C4-2B (cell line): ENCODE measurements at regions not wholly inside any gene's neighbourhood (a gene's known extent, or its start where the extent isn't known, plus 50 kb on each side); places are given as distances from the start of the nearest gene placed in this dataset.
A peak's percentile ranks its signal among the peaks of the same experiment; 100 is the strongest.

ENCODE experiments used
- H3K27ac ChIP-seq: fragments of 450-650 bp; 2 replicates; pipeline ENCODE4 v1.5.1; 2017
- CTCF ChIP-seq: fragments of 450-650 bp; conservative IDR thresholded peaks from 2 replicates; pipeline ENCODE4 v1.5.1; 2017; ENCODE audit warnings: mild to moderate bottlenecking
- ZFX ChIP-seq: fragments of 450-650 bp; IDR thresholded peaks from 2 replicates; pipeline ENCODE4 v1.6.1; 2017

- TF ChIP-seq CTCF (no peak), ZFX (no peak)
- H3K27ac ChIP-seq, result no peak overlapping the region
Measured at GRCh38 chr11:128181088-128181480, 406.3 kb downstream of the ETS1 start.

- no peak overlapping the region for H3K27ac ChIP-seq
Measured at GRCh38 chr11:128180441-128181087, 406.8 kb downstream of the ETS1 start.

DNA sequence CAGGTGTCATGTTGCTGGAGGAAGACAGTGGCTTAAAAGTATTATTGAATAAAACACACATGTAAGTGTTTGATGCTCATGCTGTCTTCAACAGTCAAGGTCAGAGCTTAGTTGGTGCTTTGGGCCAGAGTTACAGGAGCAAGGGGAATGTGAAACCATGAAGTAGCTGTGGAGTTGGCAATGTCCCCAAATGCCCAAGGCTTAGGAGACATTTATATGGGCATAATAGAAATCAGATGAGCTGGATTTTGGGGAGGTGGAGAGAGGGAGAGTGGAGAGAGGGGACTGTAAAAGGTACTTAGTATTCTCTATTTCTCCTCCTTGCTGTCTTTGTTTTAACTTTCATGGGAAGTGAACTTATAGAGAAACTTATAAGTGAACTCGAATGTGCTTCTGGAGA, 407.8 kb downstream of the ETS1 start:
- no peak overlapping the region for H3K27ac ChIP-seq
- TF ChIP-seq CTCF, result no peak
- TF ChIP-seq ZFX, result no peak

More at GRCh38 chr11:128180441-128181087, 406.8 kb downstream of the ETS1 start:
- TF ChIP-seq CTCF (no peak), ZFX (no peak)

DNA sequence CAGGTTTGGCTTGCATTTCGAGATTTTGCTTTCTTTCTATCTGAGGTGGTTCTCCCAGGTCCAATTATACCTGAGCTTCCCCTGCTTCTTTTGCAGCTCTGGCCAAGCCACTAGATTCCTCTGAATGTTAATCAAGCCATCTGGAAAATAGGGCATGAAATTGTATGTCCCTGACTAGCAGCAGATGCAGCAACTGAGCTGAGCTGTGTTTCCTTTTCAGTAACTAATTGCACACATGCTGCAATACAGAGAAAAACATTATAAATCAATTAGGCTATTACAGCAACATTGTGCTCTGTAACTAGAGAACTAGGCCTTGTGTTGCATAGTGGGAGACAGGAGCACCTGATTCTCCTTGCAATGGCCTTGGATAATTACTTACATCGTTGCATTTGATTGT, 408.3 kb downstream of the ETS1 start:
- no peak for TF ChIP-seq CTCF
- TF ChIP-seq ZFX, result no peak

GRCh38 chr11:128174465-128175291, 412.7 kb downstream of the ETS1 start:
- H3K27ac ChIP-seq, result no peak overlapping the region
- TF ChIP-seq ZFX, result no peak
- TF ChIP-seq CTCF, result no peak

More for the DNA sequence above, 408.3 kb downstream of the ETS1 start:
- no peak overlapping the region for H3K27ac ChIP-seq

GRCh38 chr11:128172046-128172878, 415.1 kb downstream of the ETS1 start:
- H3K27ac ChIP-seq, result no peak overlapping the region
- TF ChIP-seq CTCF (peak; percentile 87), ZFX (no peak)
